ENCODE measurements at regions not wholly inside any gene's neighbourhood (a gene's known extent, or its start where the extent isn't known, plus 50 kb on each side); places are given as distances from the start of the nearest gene placed in this dataset.

DNA sequence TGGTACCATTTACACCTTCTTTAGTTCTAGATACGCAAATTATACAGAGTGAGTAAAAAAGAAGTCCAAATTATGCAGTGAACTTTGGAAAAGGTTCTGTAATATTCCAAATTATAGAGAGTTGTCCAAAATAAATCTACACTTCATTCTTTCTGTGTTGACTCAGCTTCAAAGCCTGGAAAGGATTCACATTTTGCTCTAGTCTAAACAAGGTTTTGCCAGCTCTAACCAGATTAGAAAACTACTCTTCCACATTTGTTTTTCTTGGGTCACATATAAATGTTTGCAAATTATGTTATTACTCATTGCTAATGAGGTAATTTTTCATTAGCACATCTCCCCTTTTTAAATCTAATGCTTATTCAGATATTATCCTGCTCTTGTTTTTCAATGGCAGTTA, 1562.4 kb upstream of the SEL1L start:
- no peak for TF ChIP-seq POLR2A (IDR thresholded peaks at IDR 0.05)
- no peak for TF ChIP-seq EP300 (IDR thresholded peaks at IDR 0.05; ENCODE audit: low read depth)
- TF ChIP-seq CTCF (IDR thresholded peaks at IDR 0.05): no peak
- TF ChIP-seq POLR2AphosphoS5 (IDR thresholded peaks at IDR 0.05): no peak

Data from transverse colon (tissue), 4 donors.